HFFc6 (cell line): ENCODE measurements at regions not wholly inside any gene's neighbourhood (a gene's known extent, or its start where the extent isn't known, plus 50 kb on each side); places are given as distances from the start of the nearest gene placed in this dataset.
A peak's percentile ranks its signal among the peaks of the same experiment; 100 is the strongest.

Experiments
- DNase-seq: peaks from one replicate; pipeline ENCODE4 v3.0.0-alpha.2; 2018
- H3K27ac Mint-ChIP-seq: 2 replicates; pipeline ENCODE4 v1.8.0; 2020; ENCODE audit warnings: mild to moderate bottlenecking, mixed read lengths
- H3K27me3 Mint-ChIP-seq: 2 replicates; pipeline ENCODE4 v1.8.0; 2021; ENCODE audit warnings: mild to moderate bottlenecking, moderate library complexity, mixed read lengths; ENCODE audit not compliant: insufficient read depth
- H3K36me3 Mint-ChIP-seq: 2 replicates; pipeline ENCODE4 v1.8.0; 2021; ENCODE audit warnings: low read depth, mixed read lengths
- H3K4me1 Mint-ChIP-seq: 2 replicates; pipeline ENCODE4 v1.8.0; 2020; ENCODE audit warnings: low read depth, mixed read lengths
- H3K4me3 Mint-ChIP-seq: 2 replicates; pipeline ENCODE4 v1.8.0; 2020; ENCODE audit warnings: mild to moderate bottlenecking, moderate library complexity, mixed read lengths
- H3K9me3 Mint-ChIP-seq: 2 replicates; pipeline ENCODE4 v1.8.0; 2020; ENCODE audit warnings: mild to moderate bottlenecking, mixed read lengths
- CTCF ChIP-seq: fragments of 200-600 bp; sonication (generic); IDR thresholded peaks from 2 replicates; pipeline ENCODE4 v1.5.0; 2021; ENCODE audit warnings: antibody characterized with exemption, mild to moderate bottlenecking

- Mint-ChIP-seq H3K27me3 (peaks cover 14% of the 10 kb centered on the region), H3K36me3 (no peaks in the 10 kb centered on the region), H3K4me3 (no peak overlapping the region), H3K27ac (no peak overlapping the region), H3K9me3 (peaks cover 11% of the 10 kb centered on the region; the same call in 1 of the 2 replicates), H3K4me1 (peaks cover 24% of the 10 kb centered on the region)
- no peak for DNase-seq
- TF ChIP-seq CTCF: no peak
These were observed 239.9 kb upstream of the ZMIZ1 start for GRCh38 chr10:78828647-78829539.

GRCh38 chr10:78829565-78829964, 239.2 kb upstream of the ZMIZ1 start:
- peak overlapping the region; percentile 71 for H3K27ac Mint-ChIP-seq
- no peak overlapping the region for H3K4me3 Mint-ChIP-seq
- no peak for TF ChIP-seq CTCF
- peaks cover 13% of the 10 kb centered on the region; the same call in 1 of the 2 replicates for H3K9me3 Mint-ChIP-seq
- peaks cover 14% of the 10 kb centered on the region for H3K27me3 Mint-ChIP-seq
- peaks cover 24% of the 10 kb centered on the region for H3K4me1 Mint-ChIP-seq
- no peaks in the 10 kb centered on the region for H3K36me3 Mint-ChIP-seq
- DNase-seq: peak; percentile 37

- H3K4me1 Mint-ChIP-seq: peaks cover 24% of the 10 kb centered on the region
- peak; percentile 54 for DNase-seq
These were observed 238.4 kb upstream of the ZMIZ1 start for GRCh38 chr10:78830062-78830975.

GRCh38 chr10:78830976-78831375, 237.8 kb upstream of the ZMIZ1 start:
- Mint-ChIP-seq H3K27ac (peak overlapping the region; percentile 62), H3K4me1 (peaks cover 24% of the 10 kb centered on the region), H3K4me3 (peak overlapping the region; percentile 10), H3K36me3 (no peaks in the 10 kb centered on the region), H3K27me3 (peaks cover 13% of the 10 kb centered on the region), H3K9me3 (peaks cover 13% of the 10 kb centered on the region; the same call in 1 of the 2 replicates)
- TF ChIP-seq CTCF: no peak
- no peak for DNase-seq

More at GRCh38 chr10:78830062-78830975, 238.4 kb upstream of the ZMIZ1 start:
- Mint-ChIP-seq H3K27me3 (peaks cover 12% of the 10 kb centered on the region), H3K4me3 (peak overlapping the region; percentile 10), H3K27ac (peak overlapping the region; percentile 71), H3K9me3 (peaks cover 13% of the 10 kb centered on the region; the same call in 1 of the 2 replicates), H3K36me3 (no peaks in the 10 kb centered on the region)
- no peak for TF ChIP-seq CTCF

- no peak for TF ChIP-seq CTCF
- Mint-ChIP-seq H3K27me3 (peaks cover 13% of the 10 kb centered on the region), H3K36me3 (no peaks in the 10 kb centered on the region), H3K4me1 (peaks cover 24% of the 10 kb centered on the region), H3K9me3 (peaks cover 13% of the 10 kb centered on the region; the same call in 1 of the 2 replicates), H3K27ac (no peak overlapping the region; the same call in 1 of the 2 replicates), H3K4me3 (no peak overlapping the region)
- no peak for DNase-seq
These were observed 237.3 kb upstream of the ZMIZ1 start for GRCh38 chr10:78831461-78831860.
